MCF 10A (cell line): ENCODE measurements at regions not wholly inside any gene's neighbourhood (a gene's known extent, or its start where the extent isn't known, plus 50 kb on each side); places are given as distances from the start of the nearest gene placed in this dataset.

Experiments used
- BruUV-seq: library from RNA; stranded (reverse); fragments of 400-500 nt; replicated peaks from 2 replicates; lab custom pipeline; 2021; lab: Mats Ljungman, UMichigan
- CTCF ChIA-PET: fragments of 300-600 bp; sonication (Branson Sonifier 250); formaldehyde crosslinking; extraction: SDS; loops from one replicate; lab custom pipeline; 2021; ENCODE audit warnings: antibody characterized with exemption, inconsistent platforms; lab: Yijun Ruan, JAX
- POLR2A ChIA-PET: fragments of 300-600, 350-650 bp; sonication (Branson Sonifier 250); formaldehyde crosslinking; extraction: SDS; loops from one replicate; lab custom pipeline; 2020; ENCODE audit warnings: antibody characterized with exemption, inconsistent platforms; lab: Yijun Ruan, JAX
- DNase-seq: peaks from one replicate; pipeline ENCODE4 v3.0.0-alpha.2; 2018; ENCODE audit not compliant: unreplicated experiment
- H3K27ac Mint-ChIP-seq: one replicate; pipeline ENCODE4 v1.8.0; 2022; ENCODE audit warnings: mild to moderate bottlenecking, low read depth, mixed read lengths; ENCODE audit not compliant: unreplicated experiment
- H3K27me3 Mint-ChIP-seq: one replicate; pipeline ENCODE4 v1.8.0; 2022; ENCODE audit warnings: mixed read lengths; ENCODE audit not compliant: insufficient read depth, unreplicated experiment
- H3K36me3 Mint-ChIP-seq: one replicate; pipeline ENCODE4 v1.8.0; 2022; ENCODE audit warnings: mild to moderate bottlenecking, moderate library complexity, mixed read lengths; ENCODE audit not compliant: insufficient read depth, unreplicated experiment
- H3K4me1 Mint-ChIP-seq: one replicate; pipeline ENCODE4 v1.8.0; 2022; ENCODE audit warnings: mixed read lengths; ENCODE audit not compliant: insufficient read depth, unreplicated experiment
- H3K4me3 Mint-ChIP-seq: one replicate; pipeline ENCODE4 v1.8.0; 2022; ENCODE audit warnings: mild to moderate bottlenecking, moderate library complexity, mixed read lengths; ENCODE audit not compliant: unreplicated experiment
- H3K9me3 Mint-ChIP-seq: one replicate; pipeline ENCODE4 v1.8.0; 2022; ENCODE audit warnings: mixed read lengths; ENCODE audit not compliant: unreplicated experiment
- CTCF ChIP-seq: fragments of 200-600 bp; IDR thresholded peaks from one replicate; pipeline ENCODE4 v1.8.0; 2022; ENCODE audit warnings: antibody characterized with exemption, mild to moderate bottlenecking; ENCODE audit not compliant: unreplicated experiment
- intact Hi-C: fragments of 100-400 bp; cut with micrococcal nuclease; formaldehyde crosslinking; loops from 2 replicates; pipeline ENCODE4 v1.14.1; 2022

- H3K4me3 Mint-ChIP-seq: no peak overlapping the region
- CTCF ChIA-PET: no interaction called here
- H3K36me3 Mint-ChIP-seq: no peaks in the 10 kb centered on the region
- no TSS peak for BruUV-seq
- no peaks in the 10 kb centered on the region for H3K9me3 Mint-ChIP-seq
- H3K27ac Mint-ChIP-seq: no peak overlapping the region
- no peak for TF ChIP-seq CTCF
- no peaks in the 10 kb centered on the region for H3K27me3 Mint-ChIP-seq
- POLR2A ChIA-PET: no interaction called here
- H3K4me1 Mint-ChIP-seq: no peaks in the 10 kb centered on the region
- intact Hi-C loops: no loop called here
- DNase-seq: no peak
Observed at GRCh38 chr2:164054651-164055050, 318.8 kb upstream of the FIGN start.

GRCh38 chr2:164053021-164053420 lies 317.2 kb upstream of the FIGN start:
- no peaks in the 10 kb centered on the region for H3K27me3 Mint-ChIP-seq
- H3K36me3 Mint-ChIP-seq: no peaks in the 10 kb centered on the region
- no peak for TF ChIP-seq CTCF
- no peaks in the 10 kb centered on the region for H3K4me1 Mint-ChIP-seq
- POLR2A ChIA-PET: no interaction called here
- BruUV-seq: no TSS peak
- H3K27ac Mint-ChIP-seq: no peak overlapping the region
- H3K4me3 Mint-ChIP-seq: no peak overlapping the region
- intact Hi-C loops: no loop called here
- no peaks in the 10 kb centered on the region for H3K9me3 Mint-ChIP-seq
- CTCF ChIA-PET: no interaction called here
- DNase-seq: no peak

GRCh38 chr2:164052006-164052405 lies 316.2 kb upstream of the FIGN start:
- no peak for DNase-seq
- Mint-ChIP-seq H3K36me3 (no peaks in the 10 kb centered on the region), H3K27ac (no peak overlapping the region), H3K9me3 (no peaks in the 10 kb centered on the region), H3K4me1 (no peaks in the 10 kb centered on the region), H3K27me3 (no peaks in the 10 kb centered on the region), H3K4me3 (no peak overlapping the region)
- TF ChIP-seq CTCF: no peak
- ChIA-PET POLR2A (interaction anchor here (0.6 kb wide), 1 partner anchor 712 kb away, joined by 3 read pairs; no protein-coding TSS in a partner anchor), CTCF (interaction anchor here (0.6 to 1.4 kb wide), 3 partner anchors 9 to 581 kb away, joined by 3 to 4 read pairs (median 3); no protein-coding TSS in a partner anchor)
- BruUV-seq: no TSS peak
- intact Hi-C loops: no loop called here

GRCh38 chr2:164048729-164049128 lies 312.9 kb upstream of the FIGN start:
- intact Hi-C loops: no loop called here
- ChIA-PET CTCF (interaction anchor here (0.8 to 2.7 kb wide), 2 partner anchors 12 to 378 kb away, joined by 3 to 15 read pairs; no protein-coding TSS in a partner anchor), POLR2A (no interaction called here)
- Mint-ChIP-seq H3K4me1 (no peaks in the 10 kb centered on the region), H3K9me3 (no peaks in the 10 kb centered on the region), H3K27ac (no peak overlapping the region), H3K36me3 (no peaks in the 10 kb centered on the region), H3K4me3 (no peak overlapping the region), H3K27me3 (no peaks in the 10 kb centered on the region)
- no TSS peak for BruUV-seq
- no peak for DNase-seq
- TF ChIP-seq CTCF: no peak
